HepG2 (cell line): ENCODE measurements at regions not wholly inside any gene's neighbourhood (a gene's known extent, or its start where the extent isn't known, plus 50 kb on each side); places are given as distances from the start of the nearest gene placed in this dataset.

ENCODE experiments used
- JUN ChIP-seq: sonication (generic); formaldehyde crosslinking; IDR thresholded peaks from 2 replicates; pipeline ENCODE4 v1.4.0; 2020; ENCODE audit warnings: mild to moderate bottlenecking, missing genetic modification reagents
- MYC ChIP-seq: sonication (generic); formaldehyde crosslinking; IDR thresholded peaks from 2 replicates; pipeline ENCODE4 v1.9.0; 2021; ENCODE audit warnings: missing genetic modification reagents, borderline replicate concordance
- NFRKB ChIP-seq: fragments of 450-650 bp; IDR thresholded peaks from 2 replicates; pipeline ENCODE4 v1.6.1; 2017
- TF ChIP-seq, protein P1 (sequence below), 2 experiments: IDR thresholded peaks; 2 replicates each; pipeline ENCODE4 v1.6.1; 2011 to 2012; ENCODE audit warnings: low read length in 2 of 2, borderline replicate concordance in 1 of 2, low read depth in 1 of 2, mild to moderate bottlenecking in 1 of 2, moderate library complexity in 1 of 2
- TF ChIP-seq, protein P2 (sequence below): sonication (generic); formaldehyde crosslinking; IDR thresholded peaks from 2 replicates; pipeline ENCODE4 v1.8.1; 2022; ENCODE audit warnings: mild to moderate bottlenecking, missing genetic modification reagents

DNA sequence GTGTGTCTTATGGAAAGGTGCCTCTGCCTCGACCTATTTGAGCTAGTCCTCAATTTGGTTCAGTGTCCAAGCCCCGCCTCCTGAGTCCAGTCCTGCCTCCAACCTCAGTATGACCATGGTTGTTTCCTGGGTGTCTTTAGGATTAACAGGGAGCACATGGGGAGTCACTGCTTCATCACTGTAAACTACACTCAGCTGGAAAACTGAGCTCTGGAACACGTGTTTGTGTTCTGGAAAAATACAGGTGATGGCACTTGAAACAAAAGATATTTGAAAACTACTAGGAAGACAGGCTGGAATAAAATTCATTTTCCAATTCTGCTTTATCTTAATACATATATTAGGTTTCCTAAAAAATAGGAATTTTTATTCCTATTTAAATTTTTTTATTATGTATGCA is 1187.3 kb upstream of the TMEM132C start:
- TF ChIP-seq, protein P1, sequence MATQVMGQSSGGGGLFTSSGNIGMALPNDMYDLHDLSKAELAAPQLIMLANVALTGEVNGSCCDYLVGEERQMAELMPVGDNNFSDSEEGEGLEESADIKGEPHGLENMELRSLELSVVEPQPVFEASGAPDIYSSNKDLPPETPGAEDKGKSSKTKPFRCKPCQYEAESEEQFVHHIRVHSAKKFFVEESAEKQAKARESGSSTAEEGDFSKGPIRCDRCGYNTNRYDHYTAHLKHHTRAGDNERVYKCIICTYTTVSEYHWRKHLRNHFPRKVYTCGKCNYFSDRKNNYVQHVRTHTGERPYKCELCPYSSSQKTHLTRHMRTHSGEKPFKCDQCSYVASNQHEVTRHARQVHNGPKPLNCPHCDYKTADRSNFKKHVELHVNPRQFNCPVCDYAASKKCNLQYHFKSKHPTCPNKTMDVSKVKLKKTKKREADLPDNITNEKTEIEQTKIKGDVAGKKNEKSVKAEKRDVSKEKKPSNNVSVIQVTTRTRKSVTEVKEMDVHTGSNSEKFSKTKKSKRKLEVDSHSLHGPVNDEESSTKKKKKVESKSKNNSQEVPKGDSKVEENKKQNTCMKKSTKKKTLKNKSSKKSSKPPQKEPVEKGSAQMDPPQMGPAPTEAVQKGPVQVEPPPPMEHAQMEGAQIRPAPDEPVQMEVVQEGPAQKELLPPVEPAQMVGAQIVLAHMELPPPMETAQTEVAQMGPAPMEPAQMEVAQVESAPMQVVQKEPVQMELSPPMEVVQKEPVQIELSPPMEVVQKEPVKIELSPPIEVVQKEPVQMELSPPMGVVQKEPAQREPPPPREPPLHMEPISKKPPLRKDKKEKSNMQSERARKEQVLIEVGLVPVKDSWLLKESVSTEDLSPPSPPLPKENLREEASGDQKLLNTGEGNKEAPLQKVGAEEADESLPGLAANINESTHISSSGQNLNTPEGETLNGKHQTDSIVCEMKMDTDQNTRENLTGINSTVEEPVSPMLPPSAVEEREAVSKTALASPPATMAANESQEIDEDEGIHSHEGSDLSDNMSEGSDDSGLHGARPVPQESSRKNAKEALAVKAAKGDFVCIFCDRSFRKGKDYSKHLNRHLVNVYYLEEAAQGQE (IDR thresholded peaks at IDR 0.05; ENCODE audit: borderline replicate concordance in 1 of 2, low read depth in 1 of 2, low read length in 2 of 2), result no peak
- TF ChIP-seq, protein P2, sequence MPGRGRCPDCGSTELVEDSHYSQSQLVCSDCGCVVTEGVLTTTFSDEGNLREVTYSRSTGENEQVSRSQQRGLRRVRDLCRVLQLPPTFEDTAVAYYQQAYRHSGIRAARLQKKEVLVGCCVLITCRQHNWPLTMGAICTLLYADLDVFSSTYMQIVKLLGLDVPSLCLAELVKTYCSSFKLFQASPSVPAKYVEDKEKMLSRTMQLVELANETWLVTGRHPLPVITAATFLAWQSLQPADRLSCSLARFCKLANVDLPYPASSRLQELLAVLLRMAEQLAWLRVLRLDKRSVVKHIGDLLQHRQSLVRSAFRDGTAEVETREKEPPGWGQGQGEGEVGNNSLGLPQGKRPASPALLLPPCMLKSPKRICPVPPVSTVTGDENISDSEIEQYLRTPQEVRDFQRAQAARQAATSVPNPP (CRISPR knock-in tag), result no peak
- no peak for TF ChIP-seq MYC
- no peak for TF ChIP-seq JUN (CRISPR knock-in tag)
- no peak for TF ChIP-seq NFRKB
